Breast epithelium (tissue), 4 donors: ENCODE measurements at regions not wholly inside any gene's neighbourhood (a gene's known extent, or its start where the extent isn't known, plus 50 kb on each side); places are given as distances from the start of the nearest gene placed in this dataset.

Source experiments
- DNase-seq, 2 donors: peaks; one replicate each; pipeline ENCODE4 v3.0.0-alpha.2; 2019; ENCODE audit warnings: low spot score in 2 of 2
- H3K27ac ChIP-seq, 2 donors: fragments of 200-600 bp; sonication (generic) in 1 of 2; one replicate each; pipeline ENCODE4 v1.5.1; 2016 to 2019; ENCODE audit warnings: mild to moderate bottlenecking in 1 of 2
- H3K27me3 ChIP-seq, 2 donors: fragments of 200-600 bp; sonication (generic) in 1 of 2; one replicate each; pipeline versions ENCODE4 v1.5.1 to v1.6.0; 2017 to 2019; ENCODE audit warnings: control low read depth in 1 of 2, mild to moderate bottlenecking in 1 of 2
- H3K36me3 ChIP-seq: fragments of 200-600 bp; one replicate; pipeline ENCODE4 v1.5.1; 2019
- H3K4me1 ChIP-seq, 2 donors: fragments of 200-600 bp; sonication (generic); one replicate each; pipeline ENCODE4 v1.5.1; 2016 to 2019; ENCODE audit warnings: control low read depth in 1 of 2
- H3K4me3 ChIP-seq, 3 donors: fragments of 200-600 bp; sonication (generic); 1 replicate in 2 of 3; 2 replicates in 1 of 3; pipeline ENCODE4 v1.5.1; 2016 to 2019; ENCODE audit warnings: mild to moderate bottlenecking in 3 of 3, moderate library complexity in 2 of 3
- H3K9me3 ChIP-seq, 2 donors: fragments of 200-600 bp; sonication (generic) in 1 of 2; one replicate each; pipeline ENCODE4 v1.5.1; 2016 to 2019; ENCODE audit warnings: control low read depth in 1 of 2
- POLR2A ChIP-seq: fragments of 450-650 bp; IDR thresholded peaks from one replicate; pipeline ENCODE4 v1.6.1; 2016; ENCODE audit warnings: antibody characterized with exemption, mild to moderate bottlenecking, moderate library complexity
- POLR2AphosphoS5 ChIP-seq, 3 donors: sonication (generic); formaldehyde crosslinking; IDR thresholded peaks; one replicate each; pipeline ENCODE4 v1.6.1; 2017; ENCODE audit warnings: antibody characterized with exemption in 3 of 3
- intact Hi-C: fragments of 100-400 bp; cut with DNase I; formaldehyde crosslinking; loops from one replicate; pipeline ENCODE4 v1.15.1; 2023; ENCODE audit warnings: low total_unique reads
- TF ChIP-seq, protein P1 (sequence below), 3 donors: fragments of 450-650 bp; IDR thresholded peaks; one replicate each; pipeline ENCODE4 v1.5.1; 2016 to 2017; ENCODE audit warnings: antibody characterized with exemption in 3 of 3, mild to moderate bottlenecking in 3 of 3, moderate library complexity in 3 of 3

DNA sequence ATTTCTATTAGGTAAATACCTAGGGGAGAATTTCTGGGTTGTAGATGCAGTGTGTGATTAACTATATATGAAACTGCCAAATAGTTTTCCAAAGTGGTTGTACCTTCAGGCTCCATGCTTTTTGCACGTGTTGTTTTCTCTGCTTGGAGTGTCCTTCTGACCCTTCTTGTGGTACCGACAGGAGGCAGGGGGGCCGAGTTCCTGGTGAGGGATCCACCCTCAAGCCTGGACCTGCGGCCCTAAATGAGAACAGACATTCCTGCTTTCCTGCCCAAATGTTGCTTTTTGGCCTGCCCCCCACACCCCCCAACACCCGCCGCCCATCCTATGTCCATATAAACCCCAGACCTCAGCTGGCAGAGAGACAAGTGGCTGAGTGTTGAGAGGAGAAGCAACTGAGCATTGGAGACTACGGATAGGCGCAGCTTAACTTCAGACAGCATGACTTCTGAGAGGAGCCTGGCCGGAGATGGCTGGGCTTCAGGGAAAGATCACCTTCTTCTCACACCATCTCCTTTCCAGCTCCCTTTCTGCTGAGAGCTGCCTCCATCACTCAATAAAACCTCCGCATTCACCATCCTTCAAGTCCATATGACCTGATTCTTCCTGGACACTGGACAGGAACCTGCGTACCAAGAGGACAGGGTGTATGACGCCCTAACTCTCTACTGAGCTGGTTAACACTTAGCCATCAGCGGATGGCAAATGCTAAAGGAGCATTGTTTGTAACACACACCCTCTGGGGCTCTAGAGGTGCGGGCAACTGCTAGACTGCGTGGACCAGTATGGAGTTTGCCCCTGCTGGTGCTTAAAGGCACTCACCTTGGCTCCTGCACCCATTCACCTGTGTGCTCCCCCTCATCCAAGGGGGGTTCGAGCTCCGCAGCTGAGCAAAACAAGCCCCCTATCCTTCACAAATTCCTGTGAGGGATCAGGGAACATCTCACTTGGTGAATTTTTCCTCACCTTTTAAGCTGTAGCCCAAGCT is 194.7 kb upstream of the FBXO33 start:
- H3K4me3 ChIP-seq = no peak overlapping the region
- no peak for DNase-seq
- peaks cover 0 to 22% of the 10 kb centered on the region in 2 donors for H3K9me3 ChIP-seq
- no peak overlapping the region for H3K27ac ChIP-seq
- no peaks in the 10 kb centered on the region for H3K36me3 ChIP-seq
- intact Hi-C loops = no loop called here
- H3K4me1 ChIP-seq = no peaks in the 10 kb centered on the region
- no peaks in the 10 kb centered on the region for H3K27me3 ChIP-seq
- no peak for TF ChIP-seq POLR2A
- TF ChIP-seq POLR2AphosphoS5 (IDR thresholded peaks at IDR 0.05) = no peak
- TF ChIP-seq, protein P1, sequence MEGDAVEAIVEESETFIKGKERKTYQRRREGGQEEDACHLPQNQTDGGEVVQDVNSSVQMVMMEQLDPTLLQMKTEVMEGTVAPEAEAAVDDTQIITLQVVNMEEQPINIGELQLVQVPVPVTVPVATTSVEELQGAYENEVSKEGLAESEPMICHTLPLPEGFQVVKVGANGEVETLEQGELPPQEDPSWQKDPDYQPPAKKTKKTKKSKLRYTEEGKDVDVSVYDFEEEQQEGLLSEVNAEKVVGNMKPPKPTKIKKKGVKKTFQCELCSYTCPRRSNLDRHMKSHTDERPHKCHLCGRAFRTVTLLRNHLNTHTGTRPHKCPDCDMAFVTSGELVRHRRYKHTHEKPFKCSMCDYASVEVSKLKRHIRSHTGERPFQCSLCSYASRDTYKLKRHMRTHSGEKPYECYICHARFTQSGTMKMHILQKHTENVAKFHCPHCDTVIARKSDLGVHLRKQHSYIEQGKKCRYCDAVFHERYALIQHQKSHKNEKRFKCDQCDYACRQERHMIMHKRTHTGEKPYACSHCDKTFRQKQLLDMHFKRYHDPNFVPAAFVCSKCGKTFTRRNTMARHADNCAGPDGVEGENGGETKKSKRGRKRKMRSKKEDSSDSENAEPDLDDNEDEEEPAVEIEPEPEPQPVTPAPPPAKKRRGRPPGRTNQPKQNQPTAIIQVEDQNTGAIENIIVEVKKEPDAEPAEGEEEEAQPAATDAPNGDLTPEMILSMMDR (IDR thresholded peaks at IDR 0.05) = no peak

DNA sequence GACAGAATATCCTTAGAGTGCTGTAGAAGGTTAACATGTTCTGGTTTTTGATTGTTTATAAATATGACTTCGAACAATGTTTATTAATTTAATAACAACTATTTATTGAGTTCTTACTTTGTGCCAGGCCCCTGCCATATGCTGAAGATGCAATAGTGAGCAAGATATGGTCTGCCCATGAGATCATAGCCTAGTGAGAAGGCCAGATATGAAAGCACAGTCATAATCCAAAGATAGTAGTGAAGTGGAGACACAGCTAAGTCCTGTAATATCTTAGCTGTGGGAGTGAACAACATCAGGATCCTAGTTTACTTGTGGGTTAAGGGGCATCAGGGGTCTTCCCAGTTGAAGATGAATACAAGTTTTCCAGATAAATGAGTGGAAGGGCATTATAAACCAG is 189.4 kb upstream of the FBXO33 start:
- no peaks in the 10 kb centered on the region for H3K36me3 ChIP-seq
- H3K9me3 ChIP-seq = peaks cover 0 to 22% of the 10 kb centered on the region in 2 donors
- DNase-seq = no peak
- no peaks in the 10 kb centered on the region for H3K27me3 ChIP-seq
- no peak overlapping the region for H3K4me3 ChIP-seq
- no peak overlapping the region for H3K27ac ChIP-seq
- H3K4me1 ChIP-seq = no peaks in the 10 kb centered on the region
- TF ChIP-seq POLR2A = no peak
- TF ChIP-seq, protein P1 (IDR thresholded peaks at IDR 0.05) = no peak
- TF ChIP-seq POLR2AphosphoS5 (IDR thresholded peaks at IDR 0.05) = no peak
- intact Hi-C loops = no loop called here

DNA sequence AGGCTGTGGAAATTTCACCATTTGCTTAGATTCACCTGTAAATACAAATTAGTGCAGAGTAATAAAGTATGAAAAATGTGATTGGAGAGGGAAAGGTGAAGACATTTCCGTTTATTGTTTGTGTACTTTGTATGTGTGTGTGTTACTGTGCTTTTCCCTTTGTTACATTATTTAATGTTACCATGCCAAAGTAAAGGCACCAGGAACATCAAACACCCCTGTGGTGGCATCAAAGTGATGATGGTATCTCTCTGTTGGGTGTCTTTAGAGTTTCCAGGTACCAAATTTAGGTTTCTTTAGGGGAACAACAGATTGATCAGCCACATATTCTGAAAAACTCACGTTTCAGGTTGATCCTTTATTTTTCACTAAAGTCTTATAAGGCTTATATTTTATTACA is 189.0 kb upstream of the FBXO33 start:
- intact Hi-C loops = no loop called here
- H3K4me1 ChIP-seq = no peaks in the 10 kb centered on the region
- H3K9me3 ChIP-seq = peaks cover 0 to 22% of the 10 kb centered on the region in 2 donors
- no peaks in the 10 kb centered on the region for H3K27me3 ChIP-seq
- H3K4me3 ChIP-seq = no peak overlapping the region
- H3K36me3 ChIP-seq = no peaks in the 10 kb centered on the region
- TF ChIP-seq, protein P1 (IDR thresholded peaks at IDR 0.05) = no peak
- TF ChIP-seq POLR2AphosphoS5 (IDR thresholded peaks at IDR 0.05) = no peak
- no peak for TF ChIP-seq POLR2A
- H3K27ac ChIP-seq = no peak overlapping the region
- no peak for DNase-seq

DNA sequence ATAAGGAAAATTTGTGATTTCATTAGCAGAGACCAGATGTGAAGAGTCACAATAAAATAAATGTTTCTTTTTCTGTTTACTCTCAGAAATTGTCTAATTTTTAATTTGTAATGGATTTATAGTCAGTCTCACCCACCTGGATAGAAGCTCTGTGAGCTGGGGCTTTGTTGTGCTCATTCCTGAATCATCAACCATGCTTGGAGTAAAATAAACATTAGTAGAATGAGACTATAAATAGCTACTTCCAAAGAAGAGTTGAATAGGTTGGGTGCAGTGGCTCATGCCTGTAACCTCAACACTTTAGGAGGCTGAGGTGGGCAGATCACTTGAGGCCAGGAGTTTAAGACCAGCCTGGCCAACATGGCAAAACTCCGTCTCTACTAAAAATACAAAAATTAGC is 185.3 kb upstream of the FBXO33 start:
- TF ChIP-seq POLR2A = no peak
- TF ChIP-seq, protein P1 (IDR thresholded peaks at IDR 0.05) = no peak
- no peak for TF ChIP-seq POLR2AphosphoS5 (IDR thresholded peaks at IDR 0.05)
- intact Hi-C loops = loop anchor here (5.0 kb wide), 1 partner anchor 500 kb away; no protein-coding TSS in a partner anchor

DNA sequence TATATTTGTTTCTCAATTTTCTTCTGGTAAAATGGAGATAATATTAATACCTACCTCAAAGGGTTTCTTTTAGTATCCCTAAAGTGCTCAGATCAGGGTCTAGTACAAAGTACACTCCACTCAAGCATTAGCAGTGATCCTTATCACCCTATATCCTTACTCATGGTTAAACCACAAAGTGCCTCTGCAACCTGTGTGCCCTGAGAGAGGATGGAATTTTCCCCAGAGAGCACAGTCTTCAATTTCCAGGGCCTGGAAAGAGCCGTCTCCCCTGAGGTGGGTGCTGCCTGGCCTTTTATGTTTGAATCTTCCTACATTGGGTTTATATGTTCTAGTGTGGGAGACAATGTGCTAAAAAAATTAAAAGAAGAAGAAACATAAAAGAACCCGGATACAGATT is 183.1 kb upstream of the FBXO33 start:
- TF ChIP-seq POLR2AphosphoS5 (IDR thresholded peaks at IDR 0.05) = no peak
- TF ChIP-seq POLR2A = no peak
- TF ChIP-seq, protein P1 (IDR thresholded peaks at IDR 0.05) = no peak
- H3K4me3 ChIP-seq = no peak overlapping the region
- no peaks in the 10 kb centered on the region for H3K36me3 ChIP-seq
- no peak overlapping the region for H3K27ac ChIP-seq
- no peak for DNase-seq
- H3K4me1 ChIP-seq = no peaks in the 10 kb centered on the region
- H3K27me3 ChIP-seq = no peaks in the 10 kb centered on the region
- intact Hi-C loops = loop anchor here (5.0 kb wide), 1 partner anchor 502 kb away; no protein-coding TSS in a partner anchor
- no peaks in the 10 kb centered on the region for H3K9me3 ChIP-seq

More for the DNA sequence above, 185.3 kb upstream of the FBXO33 start:
- no peaks in the 10 kb centered on the region for H3K36me3 ChIP-seq
- H3K4me3 ChIP-seq = no peak overlapping the region
- DNase-seq = no peak
- H3K27me3 ChIP-seq = no peaks in the 10 kb centered on the region
- no peak overlapping the region for H3K27ac ChIP-seq
- peaks cover 0 to 5% of the 10 kb centered on the region in 2 donors for H3K9me3 ChIP-seq
- H3K4me1 ChIP-seq = no peaks in the 10 kb centered on the region
